SK-N-SH treated with all-trans-retinoic acid at 6 μM for 48 hours (cell line): ENCODE measurements at regions not wholly inside any gene's neighbourhood (a gene's known extent, or its start where the extent isn't known, plus 50 kb on each side); places are given as distances from the start of the nearest gene placed in this dataset.

ENCODE experiments used
- ARNTL ChIP-seq: fragments of 450-650 bp; formaldehyde crosslinking; IDR thresholded peaks from 2 replicates; pipeline ENCODE4 v1.5.0; 2020; ENCODE audit warnings: low read depth, mild to moderate bottlenecking, moderate library complexity, borderline replicate concordance
- BACH2 ChIP-seq: fragments of 250-450 bp; sonication (Bioruptor Pico); IDR thresholded peaks from 2 replicates; pipeline ENCODE4 v1.9.0; 2021; ENCODE audit warnings: mild to moderate bottlenecking, borderline replicate concordance
- CSRNP3 ChIP-seq: fragments of 250-450 bp; sonication (Bioruptor Pico); IDR thresholded peaks from 2 replicates; pipeline ENCODE4 v1.5.1; 2021; ENCODE audit warnings: mild to moderate bottlenecking, moderate library complexity
- ESRRG ChIP-seq: fragments of 250-450 bp; sonication (Bioruptor Pico); IDR thresholded peaks from 2 replicates; pipeline ENCODE4 v1.6.1; 2021; ENCODE audit warnings: mild to moderate bottlenecking
- GLIS3 ChIP-seq: fragments of 250-450 bp; sonication (Bioruptor Pico); IDR thresholded peaks from 2 replicates; pipeline ENCODE4 v1.5.0; 2020; ENCODE audit warnings: mild to moderate bottlenecking, moderate library complexity
- OSR1 ChIP-seq: fragments of 250-450 bp; sonication (Bioruptor Pico); IDR thresholded peaks from 2 replicates; pipeline ENCODE4 v1.8.0; 2022; ENCODE audit warnings: moderate library complexity, mild to moderate bottlenecking, inconsistent platforms
- PATZ1 ChIP-seq: fragments of 250-450 bp; sonication (Bioruptor Pico); IDR thresholded peaks from 2 replicates; pipeline ENCODE4 v1.8.0; 2020; ENCODE audit warnings: mild to moderate bottlenecking, moderate library complexity, borderline replicate concordance
- RARB ChIP-seq: fragments of 250-450 bp; sonication (Bioruptor Pico); IDR thresholded peaks from 2 replicates; pipeline ENCODE4 v1.8.0; 2021; ENCODE audit warnings: mild to moderate bottlenecking, moderate library complexity
- TCF4 ChIP-seq: fragments of 250-450 bp; sonication (Bioruptor Pico); IDR thresholded peaks from 2 replicates; pipeline ENCODE4 v1.8.0; 2021; ENCODE audit warnings: mild to moderate bottlenecking, moderate library complexity, borderline replicate concordance
- ZC3H10 ChIP-seq: fragments of 250-450 bp; sonication (Bioruptor Pico); IDR thresholded peaks from 2 replicates; pipeline ENCODE4 v1.5.1; 2021; ENCODE audit warnings: mild to moderate bottlenecking, moderate library complexity
- ZFP3 ChIP-seq: fragments of 250-450 bp; sonication (Bioruptor Pico); IDR thresholded peaks from 2 replicates; pipeline ENCODE4 v1.5.0; 2020; ENCODE audit warnings: mild to moderate bottlenecking, moderate library complexity
- ZNF565 ChIP-seq: fragments of 450-650 bp; formaldehyde crosslinking; conservative IDR thresholded peaks from 2 replicates; pipeline ENCODE4 v1.5.0; 2020; ENCODE audit warnings: low read depth, mild to moderate bottlenecking, moderate library complexity
- TF ChIP-seq, protein P1 (sequence below): fragments of 250-450 bp; sonication (Bioruptor Pico); IDR thresholded peaks from 2 replicates; pipeline ENCODE4 v1.8.0; 2021; ENCODE audit warnings: low read depth, mild to moderate bottlenecking, moderate library complexity, borderline replicate concordance
- TF ChIP-seq, protein P2 (sequence below): fragments of 250-450 bp; sonication (Bioruptor Pico); IDR thresholded peaks from 2 replicates; pipeline ENCODE4 v1.5.0; 2020; ENCODE audit warnings: mild to moderate bottlenecking, moderate library complexity

DNA sequence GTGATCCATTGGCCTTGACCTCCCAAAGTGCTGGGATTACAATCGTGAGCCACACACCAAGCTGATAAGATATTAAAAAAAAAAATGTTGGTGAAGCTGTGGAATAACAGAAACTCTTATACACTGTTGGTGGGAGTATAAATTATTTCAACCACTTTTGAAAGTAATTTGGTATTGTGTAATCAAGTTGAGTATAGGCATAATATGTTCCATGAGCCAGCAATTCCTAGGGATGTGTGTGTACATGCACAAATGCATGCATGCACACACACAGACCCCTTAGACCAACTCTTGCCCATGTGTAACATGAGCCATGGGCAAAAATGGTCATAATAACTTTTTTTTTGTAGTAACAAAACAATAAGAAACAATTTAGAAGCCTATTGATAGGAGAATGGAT, 130.2 kb upstream of the ANKRD28 start:
- TF ChIP-seq RARB (CRISPR knock-in tag) (no peak), ZFP3 (CRISPR knock-in tag) (no peak), PATZ1 (CRISPR knock-in tag) (no peak), TCF4 (CRISPR knock-in tag) (no peak), ZC3H10 (no peak), BACH2 (CRISPR knock-in tag) (no peak), ARNTL (CRISPR knock-in tag) (no peak), ESRRG (no peak), GLIS3 (no peak), OSR1 (CRISPR knock-in tag) (no peak), ZNF565 (no peak), CSRNP3 (CRISPR knock-in tag) (no peak)
- TF ChIP-seq, protein P1, sequence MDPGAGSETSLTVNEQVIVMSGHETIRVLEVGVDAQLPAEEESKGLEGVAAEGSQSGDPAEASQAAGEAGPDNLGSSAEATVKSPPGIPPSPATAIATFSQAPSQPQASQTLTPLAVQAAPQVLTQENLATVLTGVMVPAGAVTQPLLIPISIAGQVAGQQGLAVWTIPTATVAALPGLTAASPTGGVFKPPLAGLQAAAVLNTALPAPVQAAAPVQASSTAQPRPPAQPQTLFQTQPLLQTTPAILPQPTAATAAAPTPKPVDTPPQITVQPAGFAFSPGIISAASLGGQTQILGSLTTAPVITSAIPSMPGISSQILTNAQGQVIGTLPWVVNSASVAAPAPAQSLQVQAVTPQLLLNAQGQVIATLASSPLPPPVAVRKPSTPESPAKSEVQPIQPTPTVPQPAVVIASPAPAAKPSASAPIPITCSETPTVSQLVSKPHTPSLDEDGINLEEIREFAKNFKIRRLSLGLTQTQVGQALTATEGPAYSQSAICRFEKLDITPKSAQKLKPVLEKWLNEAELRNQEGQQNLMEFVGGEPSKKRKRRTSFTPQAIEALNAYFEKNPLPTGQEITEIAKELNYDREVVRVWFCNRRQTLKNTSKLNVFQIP: no peak
- TF ChIP-seq, protein P2, sequence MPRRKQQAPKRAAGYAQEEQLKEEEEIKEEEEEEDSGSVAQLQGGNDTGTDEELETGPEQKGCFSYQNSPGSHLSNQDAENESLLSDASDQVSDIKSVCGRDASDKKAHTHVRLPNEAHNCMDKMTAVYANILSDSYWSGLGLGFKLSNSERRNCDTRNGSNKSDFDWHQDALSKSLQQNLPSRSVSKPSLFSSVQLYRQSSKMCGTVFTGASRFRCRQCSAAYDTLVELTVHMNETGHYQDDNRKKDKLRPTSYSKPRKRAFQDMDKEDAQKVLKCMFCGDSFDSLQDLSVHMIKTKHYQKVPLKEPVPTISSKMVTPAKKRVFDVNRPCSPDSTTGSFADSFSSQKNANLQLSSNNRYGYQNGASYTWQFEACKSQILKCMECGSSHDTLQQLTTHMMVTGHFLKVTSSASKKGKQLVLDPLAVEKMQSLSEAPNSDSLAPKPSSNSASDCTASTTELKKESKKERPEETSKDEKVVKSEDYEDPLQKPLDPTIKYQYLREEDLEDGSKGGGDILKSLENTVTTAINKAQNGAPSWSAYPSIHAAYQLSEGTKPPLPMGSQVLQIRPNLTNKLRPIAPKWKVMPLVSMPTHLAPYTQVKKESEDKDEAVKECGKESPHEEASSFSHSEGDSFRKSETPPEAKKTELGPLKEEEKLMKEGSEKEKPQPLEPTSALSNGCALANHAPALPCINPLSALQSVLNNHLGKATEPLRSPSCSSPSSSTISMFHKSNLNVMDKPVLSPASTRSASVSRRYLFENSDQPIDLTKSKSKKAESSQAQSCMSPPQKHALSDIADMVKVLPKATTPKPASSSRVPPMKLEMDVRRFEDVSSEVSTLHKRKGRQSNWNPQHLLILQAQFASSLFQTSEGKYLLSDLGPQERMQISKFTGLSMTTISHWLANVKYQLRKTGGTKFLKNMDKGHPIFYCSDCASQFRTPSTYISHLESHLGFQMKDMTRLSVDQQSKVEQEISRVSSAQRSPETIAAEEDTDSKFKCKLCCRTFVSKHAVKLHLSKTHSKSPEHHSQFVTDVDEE (CRISPR knock-in tag): no peak
